WTC11 (cell line): ENCODE measurements at regions not wholly inside any gene's neighbourhood (a gene's known extent, or its start where the extent isn't known, plus 50 kb on each side); places are given as distances from the start of the nearest gene placed in this dataset.

Source experiments
- ATAC-seq: fragments of 200-7000 bp; cut with Tn5 transposase; 2 replicates; pipeline ENCODE4 v1.10.0; 2021; ENCODE audit warnings: mild to moderate bottlenecking, moderate library complexity
- CTCF ChIA-PET: fragments of 300-600 bp; sonication (Branson Sonifier 250); formaldehyde crosslinking; loops from one replicate; lab custom pipeline; 2021; ENCODE audit warnings: antibody characterized with exemption; lab: Charles Lee
- POLR2A ChIA-PET: fragments of 350-600 bp; sonication (Branson Sonifier 250); formaldehyde crosslinking; loops from one replicate; lab custom pipeline; 2021; ENCODE audit warnings: antibody characterized with exemption; lab: Charles Lee
- DNase-seq: peaks from one replicate; pipeline ENCODE4 v3.0.0; 2021; ENCODE audit warnings: low spot score
- H3K27ac Mint-ChIP-seq: 2 replicates; pipeline ENCODE4 v1.8.0; 2021; ENCODE audit warnings: mixed read lengths
- H3K27me3 Mint-ChIP-seq: 2 replicates; pipeline ENCODE4 v1.8.0; 2021; ENCODE audit warnings: low read depth, mild to moderate bottlenecking, moderate library complexity, mixed read lengths
- H3K36me3 Mint-ChIP-seq: 2 replicates; pipeline ENCODE4 v1.8.0; 2021; ENCODE audit warnings: mixed read lengths
- H3K4me1 Mint-ChIP-seq: 2 replicates; pipeline ENCODE4 v1.8.0; 2022; ENCODE audit warnings: mixed read lengths
- H3K4me3 Mint-ChIP-seq: 2 replicates; pipeline ENCODE4 v1.8.0; 2021; ENCODE audit warnings: mild to moderate bottlenecking, moderate library complexity, mixed read lengths
- H3K9me3 Mint-ChIP-seq: 2 replicates; pipeline ENCODE4 v1.8.0; 2021; ENCODE audit warnings: mixed read lengths
- CREM ChIP-seq: sonication (generic); formaldehyde crosslinking; IDR thresholded peaks from 2 replicates; pipeline ENCODE4 v1.8.1; 2022; ENCODE audit warnings: mild to moderate bottlenecking, missing genetic modification reagents, moderate library complexity
- EMX1 ChIP-seq: fragments of 250-450 bp; sonication (Bioruptor Pico); IDR thresholded peaks from 2 replicates; pipeline ENCODE4 v1.8.0; 2021; ENCODE audit warnings: mild to moderate bottlenecking
- ETV6 ChIP-seq: sonication (generic); formaldehyde crosslinking; IDR thresholded peaks from 2 replicates; pipeline ENCODE4 v1.8.1; 2022; ENCODE audit warnings: mild to moderate bottlenecking, missing genetic modification reagents
- HMGA2 ChIP-seq: fragments of 250-450 bp; sonication (Bioruptor Pico); IDR thresholded peaks from 2 replicates; pipeline ENCODE4 v1.4.0; 2021; ENCODE audit warnings: mild to moderate bottlenecking, moderate library complexity
- NFATC4 ChIP-seq: fragments of 250-450 bp; sonication (Bioruptor Pico); IDR thresholded peaks from 2 replicates; pipeline ENCODE4 v1.9.0; 2021; ENCODE audit warnings: mild to moderate bottlenecking
- NR2C2 ChIP-seq: sonication (generic); formaldehyde crosslinking; IDR thresholded peaks from 2 replicates; pipeline ENCODE4 v1.8.0; 2022; ENCODE audit warnings: mild to moderate bottlenecking, missing genetic modification reagents
- SOX15 ChIP-seq: fragments of 250-450 bp; sonication (Bioruptor Pico); IDR thresholded peaks from 2 replicates; pipeline ENCODE4 v1.9.0; 2021; ENCODE audit warnings: mild to moderate bottlenecking
- SP1 ChIP-seq: sonication (generic); formaldehyde crosslinking; conservative IDR thresholded peaks from 2 replicates; pipeline ENCODE4 v1.8.1; 2022; ENCODE audit warnings: missing genetic modification reagents
- TEAD1 ChIP-seq: sonication (generic); formaldehyde crosslinking; IDR thresholded peaks from 2 replicates; pipeline ENCODE4 v1.8.0; 2022; ENCODE audit warnings: mild to moderate bottlenecking, missing genetic modification reagents
- TP53 ChIP-seq: sonication (generic); formaldehyde crosslinking; IDR thresholded peaks from 2 replicates; pipeline ENCODE4 v1.8.1; 2023; ENCODE audit warnings: mild to moderate bottlenecking, missing genetic modification reagents
- ZNF121 ChIP-seq: sonication (generic); formaldehyde crosslinking; IDR thresholded peaks from 2 replicates; pipeline ENCODE4 v1.8.0; 2023; ENCODE audit warnings: missing genetic modification reagents
- TF ChIP-seq, protein P1 (sequence below): fragments of 250-450 bp; sonication (Bioruptor Pico); IDR thresholded peaks from 2 replicates; pipeline ENCODE4 v1.9.0; 2021; ENCODE audit warnings: mild to moderate bottlenecking
- TF ChIP-seq, protein P2 (sequence below): sonication (generic); formaldehyde crosslinking; IDR thresholded peaks from 2 replicates; pipeline ENCODE4 v1.8.1; 2022; ENCODE audit warnings: mild to moderate bottlenecking, missing genetic modification reagents, moderate library complexity, borderline replicate concordance
- TF ChIP-seq, protein P3 (sequence below): sonication (generic); formaldehyde crosslinking; IDR thresholded peaks from 2 replicates; pipeline ENCODE4 v1.8.1; 2022; ENCODE audit warnings: low read depth, missing genetic modification reagents, borderline replicate concordance
- TF ChIP-seq, protein P4 (sequence below): sonication (generic); formaldehyde crosslinking; IDR thresholded peaks from 2 replicates; pipeline ENCODE4 v1.8.0; 2023; ENCODE audit warnings: missing genetic modification reagents
- TF ChIP-seq, protein P5 (sequence below): sonication (generic); formaldehyde crosslinking; conservative IDR thresholded peaks from 2 replicates; pipeline ENCODE4 v1.8.1; 2023; ENCODE audit warnings: mild to moderate bottlenecking, low read depth, missing genetic modification reagents, moderate library complexity
- TF ChIP-seq, protein P6 (sequence below): sonication (generic); formaldehyde crosslinking; IDR thresholded peaks from 2 replicates; pipeline ENCODE4 v1.8.1; 2023; ENCODE audit warnings: mild to moderate bottlenecking, moderate library complexity, missing genetic modification reagents
- TF ChIP-seq, protein P7 (sequence below): sonication (generic); formaldehyde crosslinking; IDR thresholded peaks from 2 replicates; pipeline ENCODE4 v1.8.1; 2023; ENCODE audit warnings: mild to moderate bottlenecking, missing genetic modification reagents

DNA sequence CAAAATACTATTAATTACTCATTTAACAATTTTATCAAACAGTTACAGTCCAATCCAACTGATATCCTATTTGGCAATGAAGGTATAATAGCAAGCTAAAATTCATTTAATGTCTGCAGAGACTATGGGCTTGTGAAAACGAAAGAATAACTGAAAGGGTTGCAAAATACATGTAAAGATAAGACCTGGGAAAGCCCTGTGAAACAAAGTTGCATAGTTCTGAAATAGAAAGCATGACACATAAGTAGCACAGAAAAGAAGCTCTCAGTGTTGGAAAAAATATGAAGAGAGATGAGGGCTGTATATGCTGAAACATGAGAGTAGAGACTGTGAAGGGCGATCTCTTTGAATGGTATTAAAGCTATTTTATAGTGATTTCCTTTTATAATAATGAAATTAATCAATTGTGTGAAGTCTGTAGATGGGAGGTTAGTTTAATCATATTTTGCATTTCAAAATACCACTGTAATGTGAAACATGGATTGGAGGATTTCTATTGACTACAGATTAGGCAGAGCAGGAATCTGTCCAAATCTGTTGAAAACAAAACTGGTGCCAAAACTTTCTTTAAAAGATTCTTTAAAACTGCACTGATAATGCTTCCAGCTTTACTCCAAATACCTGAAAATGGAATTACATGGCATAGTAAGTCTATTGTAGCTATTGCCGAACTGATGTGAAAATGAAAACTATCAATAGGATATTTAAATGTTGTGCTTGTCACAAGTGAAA, 1518.9 kb upstream of the B3GALT2 start:
- DNase-seq, result no peak
- CTCF ChIA-PET, result no interaction called here

More for the DNA sequence above, 1518.9 kb upstream of the B3GALT2 start:
- Mint-ChIP-seq H3K27ac (no peak overlapping the region), H3K4me3 (no peak overlapping the region), H3K36me3 (no peaks in the 10 kb centered on the region), H3K4me1 (no peaks in the 10 kb centered on the region), H3K9me3 (no peaks in the 10 kb centered on the region), H3K27me3 (no peaks in the 10 kb centered on the region)
- POLR2A ChIA-PET, result no interaction called here
- no peak for ATAC-seq
- no peak for TF ChIP-seq TP53 (CRISPR knock-in tag)
- TF ChIP-seq, protein P1, sequence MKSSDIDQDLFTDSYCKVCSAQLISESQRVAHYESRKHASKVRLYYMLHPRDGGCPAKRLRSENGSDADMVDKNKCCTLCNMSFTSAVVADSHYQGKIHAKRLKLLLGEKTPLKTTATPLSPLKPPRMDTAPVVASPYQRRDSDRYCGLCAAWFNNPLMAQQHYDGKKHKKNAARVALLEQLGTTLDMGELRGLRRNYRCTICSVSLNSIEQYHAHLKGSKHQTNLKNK, result no peak
- TF ChIP-seq ZNF121, result no peak
- TF ChIP-seq CREM, result no peak
- no peak for TF ChIP-seq NR2C2 (CRISPR knock-in tag)
- no peak for TF ChIP-seq SP1 (CRISPR knock-in tag)
- no peak for TF ChIP-seq HMGA2 (CRISPR knock-in tag)
- TF ChIP-seq, protein P2, sequence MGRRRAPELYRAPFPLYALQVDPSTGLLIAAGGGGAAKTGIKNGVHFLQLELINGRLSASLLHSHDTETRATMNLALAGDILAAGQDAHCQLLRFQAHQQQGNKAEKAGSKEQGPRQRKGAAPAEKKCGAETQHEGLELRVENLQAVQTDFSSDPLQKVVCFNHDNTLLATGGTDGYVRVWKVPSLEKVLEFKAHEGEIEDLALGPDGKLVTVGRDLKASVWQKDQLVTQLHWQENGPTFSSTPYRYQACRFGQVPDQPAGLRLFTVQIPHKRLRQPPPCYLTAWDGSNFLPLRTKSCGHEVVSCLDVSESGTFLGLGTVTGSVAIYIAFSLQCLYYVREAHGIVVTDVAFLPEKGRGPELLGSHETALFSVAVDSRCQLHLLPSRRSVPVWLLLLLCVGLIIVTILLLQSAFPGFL, result no peak
- TF ChIP-seq, protein P3, sequence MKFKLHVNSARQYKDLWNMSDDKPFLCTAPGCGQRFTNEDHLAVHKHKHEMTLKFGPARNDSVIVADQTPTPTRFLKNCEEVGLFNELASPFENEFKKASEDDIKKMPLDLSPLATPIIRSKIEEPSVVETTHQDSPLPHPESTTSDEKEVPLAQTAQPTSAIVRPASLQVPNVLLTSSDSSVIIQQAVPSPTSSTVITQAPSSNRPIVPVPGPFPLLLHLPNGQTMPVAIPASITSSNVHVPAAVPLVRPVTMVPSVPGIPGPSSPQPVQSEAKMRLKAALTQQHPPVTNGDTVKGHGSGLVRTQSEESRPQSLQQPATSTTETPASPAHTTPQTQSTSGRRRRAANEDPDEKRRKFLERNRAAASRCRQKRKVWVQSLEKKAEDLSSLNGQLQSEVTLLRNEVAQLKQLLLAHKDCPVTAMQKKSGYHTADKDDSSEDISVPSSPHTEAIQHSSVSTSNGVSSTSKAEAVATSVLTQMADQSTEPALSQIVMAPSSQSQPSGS (CRISPR knock-in tag), result no peak
- no peak for TF ChIP-seq ETV6 (CRISPR knock-in tag)
- no peak for TF ChIP-seq NFATC4 (CRISPR knock-in tag)
- TF ChIP-seq, protein P4, sequence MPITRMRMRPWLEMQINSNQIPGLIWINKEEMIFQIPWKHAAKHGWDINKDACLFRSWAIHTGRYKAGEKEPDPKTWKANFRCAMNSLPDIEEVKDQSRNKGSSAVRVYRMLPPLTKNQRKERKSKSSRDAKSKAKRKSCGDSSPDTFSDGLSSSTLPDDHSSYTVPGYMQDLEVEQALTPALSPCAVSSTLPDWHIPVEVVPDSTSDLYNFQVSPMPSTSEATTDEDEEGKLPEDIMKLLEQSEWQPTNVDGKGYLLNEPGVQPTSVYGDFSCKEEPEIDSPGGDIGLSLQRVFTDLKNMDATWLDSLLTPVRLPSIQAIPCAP (CRISPR knock-in tag), result no peak
- TF ChIP-seq, protein P5, sequence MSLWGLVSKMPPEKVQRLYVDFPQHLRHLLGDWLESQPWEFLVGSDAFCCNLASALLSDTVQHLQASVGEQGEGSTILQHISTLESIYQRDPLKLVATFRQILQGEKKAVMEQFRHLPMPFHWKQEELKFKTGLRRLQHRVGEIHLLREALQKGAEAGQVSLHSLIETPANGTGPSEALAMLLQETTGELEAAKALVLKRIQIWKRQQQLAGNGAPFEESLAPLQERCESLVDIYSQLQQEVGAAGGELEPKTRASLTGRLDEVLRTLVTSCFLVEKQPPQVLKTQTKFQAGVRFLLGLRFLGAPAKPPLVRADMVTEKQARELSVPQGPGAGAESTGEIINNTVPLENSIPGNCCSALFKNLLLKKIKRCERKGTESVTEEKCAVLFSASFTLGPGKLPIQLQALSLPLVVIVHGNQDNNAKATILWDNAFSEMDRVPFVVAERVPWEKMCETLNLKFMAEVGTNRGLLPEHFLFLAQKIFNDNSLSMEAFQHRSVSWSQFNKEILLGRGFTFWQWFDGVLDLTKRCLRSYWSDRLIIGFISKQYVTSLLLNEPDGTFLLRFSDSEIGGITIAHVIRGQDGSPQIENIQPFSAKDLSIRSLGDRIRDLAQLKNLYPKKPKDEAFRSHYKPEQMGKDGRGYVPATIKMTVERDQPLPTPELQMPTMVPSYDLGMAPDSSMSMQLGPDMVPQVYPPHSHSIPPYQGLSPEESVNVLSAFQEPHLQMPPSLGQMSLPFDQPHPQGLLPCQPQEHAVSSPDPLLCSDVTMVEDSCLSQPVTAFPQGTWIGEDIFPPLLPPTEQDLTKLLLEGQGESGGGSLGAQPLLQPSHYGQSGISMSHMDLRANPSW, result no peak
- TF ChIP-seq EMX1 (CRISPR knock-in tag), result no peak
- TF ChIP-seq, protein P6, sequence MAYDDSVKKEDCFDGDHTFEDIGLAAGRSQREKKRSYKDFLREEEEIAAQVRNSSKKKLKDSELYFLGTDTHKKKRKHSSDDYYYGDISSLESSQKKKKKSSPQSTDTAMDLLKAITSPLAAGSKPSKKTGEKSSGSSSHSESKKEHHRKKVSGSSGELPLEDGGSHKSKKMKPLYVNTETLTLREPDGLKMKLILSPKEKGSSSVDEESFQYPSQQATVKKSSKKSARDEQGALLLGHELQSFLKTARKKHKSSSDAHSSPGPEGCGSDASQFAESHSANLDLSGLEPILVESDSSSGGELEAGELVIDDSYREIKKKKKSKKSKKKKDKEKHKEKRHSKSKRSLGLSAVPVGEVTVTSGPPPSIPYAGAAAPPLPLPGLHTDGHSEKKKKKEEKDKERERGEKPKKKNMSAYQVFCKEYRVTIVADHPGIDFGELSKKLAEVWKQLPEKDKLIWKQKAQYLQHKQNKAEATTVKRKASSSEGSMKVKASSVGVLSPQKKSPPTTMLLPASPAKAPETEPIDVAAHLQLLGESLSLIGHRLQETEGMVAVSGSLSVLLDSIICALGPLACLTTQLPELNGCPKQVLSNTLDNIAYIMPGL (CRISPR knock-in tag), result no peak
- TF ChIP-seq, protein P7, sequence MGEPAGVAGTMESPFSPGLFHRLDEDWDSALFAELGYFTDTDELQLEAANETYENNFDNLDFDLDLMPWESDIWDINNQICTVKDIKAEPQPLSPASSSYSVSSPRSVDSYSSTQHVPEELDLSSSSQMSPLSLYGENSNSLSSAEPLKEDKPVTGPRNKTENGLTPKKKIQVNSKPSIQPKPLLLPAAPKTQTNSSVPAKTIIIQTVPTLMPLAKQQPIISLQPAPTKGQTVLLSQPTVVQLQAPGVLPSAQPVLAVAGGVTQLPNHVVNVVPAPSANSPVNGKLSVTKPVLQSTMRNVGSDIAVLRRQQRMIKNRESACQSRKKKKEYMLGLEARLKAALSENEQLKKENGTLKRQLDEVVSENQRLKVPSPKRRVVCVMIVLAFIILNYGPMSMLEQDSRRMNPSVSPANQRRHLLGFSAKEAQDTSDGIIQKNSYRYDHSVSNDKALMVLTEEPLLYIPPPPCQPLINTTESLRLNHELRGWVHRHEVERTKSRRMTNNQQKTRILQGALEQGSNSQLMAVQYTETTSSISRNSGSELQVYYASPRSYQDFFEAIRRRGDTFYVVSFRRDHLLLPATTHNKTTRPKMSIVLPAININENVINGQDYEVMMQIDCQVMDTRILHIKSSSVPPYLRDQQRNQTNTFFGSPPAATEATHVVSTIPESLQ, result no peak
- TF ChIP-seq SOX15 (CRISPR knock-in tag), result no peak
- no peak for TF ChIP-seq TEAD1
